GM12878 (cell line): ENCODE measurements at regions not wholly inside any gene's neighbourhood (a gene's known extent, or its start where the extent isn't known, plus 50 kb on each side); places are given as distances from the start of the nearest gene placed in this dataset.

Experiments
- ATAC-seq: fragments of 200-7000 bp; cut with Tn5 transposase; 3 replicates; pipeline ENCODE4 v1.9.1; 2020; ENCODE audit warnings: mild to moderate bottlenecking, moderate library complexity
- BruUV-seq: library from RNA; stranded (reverse); fragments of 400-500 nt; replicated peaks from 2 replicates; lab custom pipeline; 2021; lab: Mats Ljungman, UMichigan
- CTCF ChIA-PET: fragments of 300-600 bp; sonication (Branson Sonifier 250); formaldehyde crosslinking; extraction: SDS; loops from one replicate; lab custom pipeline; 2021; ENCODE audit warnings: inconsistent platforms; lab: Yijun Ruan, JAX
- POLR2A ChIA-PET: fragments of 350-600 bp; formaldehyde crosslinking; extraction: SDS; loops from one replicate; lab custom pipeline; 2021; ENCODE audit warnings: inconsistent platforms; lab: Charles Lee
- RAD21 ChIA-PET: fragments of 300-600 bp; sonication (Branson Sonifier 250); formaldehyde crosslinking; loops from one replicate; lab custom pipeline; 2023; ENCODE audit warnings: antibody characterized with exemption; ENCODE audit not compliant: unreplicated experiment; lab: Charles Lee
- SMC1A ChIA-PET: fragments of 300-600 bp; sonication (Branson Sonifier 250); formaldehyde crosslinking; loops from one replicate; lab custom pipeline; 2023; ENCODE audit not compliant: unreplicated experiment, uncharacterized antibody; lab: Charles Lee
- DNase-seq: peaks from one replicate; pipeline ENCODE4 v3.0.0-alpha.2; 2011; ENCODE audit warnings: low read depth, low spot score
- FAIRE-seq: peaks from 3 replicates; lab custom pipeline; 2011; peaks lifted over from hg19 to GRCh38; lab: Jason Lieb, UNC
- H2AFZ ChIP-seq: 2 replicates; pipeline ENCODE4 v1.6.0; 2011; ENCODE audit warnings: low read depth, low read length, control low read depth; ENCODE audit not compliant: control insufficient read depth
- H3K27ac ChIP-seq: 2 replicates; pipeline ENCODE4 v1.5.1; 2011; ENCODE audit warnings: control low read depth; ENCODE audit not compliant: control insufficient read depth, insufficient read depth
- H3K27me3 ChIP-seq, 2 experiments: replicated peaks in 1 of 2; 2 replicates each; pipeline versions ENCODE4 v1.6.0 to v1.6.1; 2011; ENCODE audit warnings: low read length in 1 of 2; ENCODE audit not compliant: control insufficient read depth in 2 of 2, insufficient read depth in 2 of 2
- H3K36me3 ChIP-seq, 2 experiments: 2 replicates each; pipeline ENCODE4 v1.5.1; 2011; ENCODE audit warnings: low read length in 1 of 2; ENCODE audit not compliant: control insufficient read depth in 2 of 2, insufficient read depth in 2 of 2
- H3K4me1 ChIP-seq: 2 replicates; pipeline ENCODE4 v1.6.1; 2011; ENCODE audit warnings: mild to moderate bottlenecking, low read length, moderate library complexity, mixed read lengths; ENCODE audit not compliant: control insufficient read depth, insufficient read depth
- H3K4me2 ChIP-seq: 2 replicates; pipeline ENCODE4 v1.6.0; 2011; ENCODE audit warnings: control low read depth; ENCODE audit not compliant: control insufficient read depth, insufficient read depth
- H3K4me3 ChIP-seq: fragments of 200-600 bp; sonication (generic); 2 replicates; pipeline ENCODE4 v1.5.1; 2016
- H3K79me2 ChIP-seq: 2 replicates; pipeline ENCODE4 v1.6.0; 2011; ENCODE audit warnings: low read length; ENCODE audit not compliant: control insufficient read depth, insufficient read depth
- H3K9ac ChIP-seq: 2 replicates; pipeline ENCODE4 v1.8.0; 2011; ENCODE audit warnings: low read length, control low read depth, mixed read lengths; ENCODE audit not compliant: control insufficient read depth, insufficient read depth
- H3K9me3 ChIP-seq: replicated peaks from 3 replicates; pipeline ENCODE4 v1.5.1; 2011; ENCODE audit warnings: mild to moderate bottlenecking, low read length; ENCODE audit not compliant: control insufficient read depth, insufficient read depth
- H4K20me1 ChIP-seq: 2 replicates; pipeline ENCODE4 v1.6.0; 2011; ENCODE audit not compliant: control insufficient read depth, insufficient read depth
- PRDM15 ChIP-seq: fragments of 450-650 bp; formaldehyde crosslinking; IDR thresholded peaks from 2 replicates; pipeline ENCODE4 v1.4.0; 2020; ENCODE audit warnings: mild to moderate bottlenecking, moderate library complexity
- TCF12 ChIP-seq: IDR thresholded peaks from 2 replicates; pipeline ENCODE4 v1.6.1; 2011; ENCODE audit warnings: low read depth, mild to moderate bottlenecking, low read length
- WGBS: methylation state at CpG from one replicate; pipeline ENCODE4 v1.1.6; 2016; ENCODE audit warnings: low lambda C conversion rate; ENCODE audit not compliant: insufficient replicate concordance, insufficient coverage; ENCODE audit errors: missing lambda C conversion rate; 5-methylcytosine and 5-hydroxymethylcytosine counted together
- in situ Hi-C: fragments of 300-500 bp; cut with MboI; formaldehyde crosslinking; loops from 9 replicates; pipeline ENCODE4 v1.14.3; 2018; ENCODE audit warnings: mixed read lengths
- intact Hi-C: fragments of 100-400 bp; cut with micrococcal nuclease; formaldehyde crosslinking; loops from one replicate; pipeline ENCODE4 v1.14.2; 2022; ENCODE audit not compliant: unreplicated experiment

- Histone ChIP-seq H3K4me2 (no peak overlapping the region), H3K4me1 (no peaks in the 10 kb centered on the region), H3K4me3 (no peak overlapping the region), H3K79me2 (no peaks in the 10 kb centered on the region), H4K20me1 (no peaks in the 10 kb centered on the region), H3K9ac (no peak overlapping the region), H3K27ac (no peak overlapping the region), H3K36me3 (no peaks in the 10 kb centered on the region), H3K27me3 (no peaks in the 10 kb centered on the region), H3K9me3 (no peaks in the 10 kb centered on the region), H2AFZ (no peak overlapping the region)
- ChIA-PET CTCF (no interaction called here), RAD21 (interaction anchor here (1.0 kb wide), 1 partner anchor 1157 kb away, joined by 3 read pairs; no protein-coding TSS in a partner anchor), POLR2A (no interaction called here), SMC1A (interaction anchor here (1.3 to 2.1 kb wide), 2 partner anchors 15 to 18 kb away, joined by 4 read pairs; no protein-coding TSS in a partner anchor)
- BruUV-seq: no TSS peak
- in situ Hi-C loops: no loop called here
- intact Hi-C loops: no loop called here
- 27% methylated on average over 7 of the region's 7 CpGs for WGBS
- TF ChIP-seq TCF12 (no peak), PRDM15 (no peak)
- FAIRE-seq: no peak
- no peak for ATAC-seq
- DNase-seq: no peak
These were observed 293.2 kb upstream of the FIGN start for GRCh38 chr2:164028814-164029534.
